Large intestine (tissue), 3 donors: ENCODE measurements at regions not wholly inside any gene's neighbourhood (a gene's known extent, or its start where the extent isn't known, plus 50 kb on each side); places are given as distances from the start of the nearest gene placed in this dataset.

Source experiments
- DNase-seq, 2 donors: peaks; one replicate each; pipeline versions ENCODE4 v3.0.0 to v3.0.0-alpha.2; 2013
- H3K27ac ChIP-seq: one replicate; pipeline ENCODE4 v1.5.1; 2013; ENCODE audit warnings: low read length
- H3K27me3 ChIP-seq: 2 replicates; pipeline ENCODE4 v1.6.1; 2013; ENCODE audit warnings: low read length; ENCODE audit not compliant: control insufficient read depth, insufficient read depth
- H3K36me3 ChIP-seq: 2 replicates; pipeline ENCODE4 v1.6.1; 2013; ENCODE audit warnings: low read length; ENCODE audit not compliant: control insufficient read depth, insufficient read depth
- H3K4me1 ChIP-seq: one replicate; pipeline ENCODE4 v1.6.1; 2013; ENCODE audit warnings: low read length; ENCODE audit not compliant: control insufficient read depth, insufficient read depth
- H3K4me3 ChIP-seq: one replicate; pipeline ENCODE4 v1.5.1; 2013; ENCODE audit warnings: low read length
- H3K9me3 ChIP-seq: one replicate; pipeline ENCODE4 v1.6.1; 2013; ENCODE audit warnings: mild to moderate bottlenecking, low read depth, low read length, moderate library complexity; ENCODE audit not compliant: control insufficient read depth
- WGBS: methylation state at CpG from one replicate; pipeline ENCODE4 v1.1.5; 2013; ENCODE audit warnings: low lambda C conversion rate; ENCODE audit not compliant: insufficient coverage; 5-methylcytosine and 5-hydroxymethylcytosine counted together

DNA sequence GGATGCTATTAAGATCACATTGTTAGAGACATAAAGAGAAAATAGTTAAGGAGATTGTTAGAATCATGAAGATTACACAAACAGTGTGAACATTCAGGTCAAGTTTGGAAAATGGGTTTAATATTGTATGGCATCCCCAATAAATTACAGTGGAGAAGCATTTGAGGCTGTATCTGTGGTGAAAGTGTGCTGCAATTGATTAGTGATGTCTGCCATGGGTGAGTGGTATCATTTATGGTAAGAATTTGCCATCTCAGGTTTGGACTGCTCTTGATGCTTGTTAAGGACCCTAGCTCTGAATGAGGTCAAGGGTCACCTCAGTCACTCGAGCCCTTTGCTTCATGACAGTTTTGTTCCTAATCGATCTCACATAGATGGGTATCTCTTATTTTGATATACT, 265.7 kb upstream of the SRRM4 start:
- WGBS, result no CpG with 5 or more reads among the region's 2 CpGs
- Histone ChIP-seq H3K4me3 (no peak overlapping the region), H3K27ac (no peak overlapping the region), H3K4me1 (no peaks in the 10 kb centered on the region), H3K36me3 (no peaks in the 10 kb centered on the region), H3K9me3 (no peaks in the 10 kb centered on the region), H3K27me3 (no peaks in the 10 kb centered on the region)
- DNase-seq, result no peak

DNA sequence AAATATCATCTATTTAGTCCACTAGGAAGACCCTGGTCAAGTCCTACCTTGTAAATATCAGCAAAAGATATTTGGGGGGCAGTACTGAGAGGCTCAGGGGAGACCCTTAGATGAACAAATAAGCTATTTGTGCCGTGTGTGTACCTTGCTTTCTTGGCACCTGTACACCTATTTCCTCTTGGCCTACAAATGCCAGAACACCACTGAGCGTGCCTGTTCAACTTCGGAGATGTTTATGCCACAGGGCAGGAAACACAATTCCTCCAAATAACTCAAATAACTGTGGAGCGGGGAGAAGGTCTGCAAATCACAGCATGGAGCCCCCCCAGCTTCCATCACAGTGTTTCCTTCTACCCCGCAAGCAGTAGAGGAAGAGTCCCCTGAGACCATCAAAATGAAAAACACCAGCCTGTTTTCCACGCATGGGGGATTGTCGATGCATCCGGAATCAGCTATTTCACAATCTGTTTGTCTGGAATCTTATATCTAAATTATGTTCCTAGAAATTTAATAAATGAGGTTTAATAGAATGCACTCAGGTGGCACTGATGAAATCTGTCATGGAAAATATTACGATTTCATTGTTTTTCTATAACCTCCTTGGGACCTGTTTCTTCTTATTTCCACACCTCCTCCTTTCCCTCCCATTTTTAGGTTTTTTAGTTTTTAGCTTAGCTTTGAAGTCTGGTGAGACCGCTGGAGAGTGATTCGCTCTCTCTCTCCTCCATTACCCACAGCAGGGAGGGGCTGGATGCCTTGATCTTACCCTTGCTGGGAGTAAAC, 254.0 kb upstream of the SRRM4 start:
- H3K27me3 ChIP-seq, result no peaks in the 10 kb centered on the region
- 83% methylated on average over 2 of the region's 11 CpGs for WGBS
- no peak overlapping the region for H3K27ac ChIP-seq
- H3K9me3 ChIP-seq, result no peaks in the 10 kb centered on the region
- no peak overlapping the region for H3K4me3 ChIP-seq
- no peaks in the 10 kb centered on the region for H3K4me1 ChIP-seq
- no peaks in the 10 kb centered on the region for H3K36me3 ChIP-seq
- DNase-seq, result no peak

DNA sequence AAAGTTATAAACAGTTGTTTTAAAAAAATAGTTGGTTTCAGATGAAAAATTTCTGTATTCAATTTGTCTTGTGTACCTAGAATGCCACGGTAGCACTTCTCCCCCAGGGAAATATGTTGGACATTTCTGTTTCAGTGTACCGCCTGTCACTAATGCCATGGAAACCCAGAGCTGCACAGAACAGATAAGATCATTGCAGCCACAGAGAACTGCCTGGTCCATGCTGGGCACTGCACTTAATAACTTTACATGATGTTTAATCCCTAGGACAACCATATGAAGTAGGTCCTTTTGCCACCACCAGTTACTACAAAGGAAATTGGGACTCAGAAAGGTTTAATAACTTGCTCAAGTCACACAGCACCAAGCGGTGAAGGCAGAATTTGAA, 253.4 kb upstream of the SRRM4 start:
- DNase-seq, result no peak
- no peak overlapping the region for H3K4me3 ChIP-seq
- H3K4me1 ChIP-seq, result no peaks in the 10 kb centered on the region
- no CpG with 5 or more reads among the region's 3 CpGs for WGBS
- H3K9me3 ChIP-seq, result no peaks in the 10 kb centered on the region
- H3K27ac ChIP-seq, result no peak overlapping the region
- H3K36me3 ChIP-seq, result no peaks in the 10 kb centered on the region
- no peaks in the 10 kb centered on the region for H3K27me3 ChIP-seq

DNA sequence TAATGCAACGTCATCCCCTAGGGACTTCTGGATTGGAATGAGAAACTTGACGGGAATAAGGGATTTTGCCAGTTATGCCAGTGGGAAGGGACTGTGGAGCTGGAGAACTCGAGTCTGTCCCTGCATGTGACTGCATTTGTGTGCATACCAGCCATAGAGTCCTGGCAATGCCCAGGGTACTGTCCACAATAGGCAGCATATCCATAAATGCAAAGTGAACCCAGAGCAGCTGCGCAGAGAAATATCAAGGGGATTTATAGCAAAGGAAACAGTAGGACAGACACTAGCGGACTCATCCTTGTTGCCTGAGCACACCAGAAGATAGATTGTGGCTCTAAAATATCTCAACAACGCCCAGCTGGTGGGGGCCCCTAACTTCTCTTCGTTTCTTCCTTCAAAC, 247.1 kb upstream of the SRRM4 start:
- Histone ChIP-seq H3K4me3 (no peak overlapping the region), H3K36me3 (no peaks in the 10 kb centered on the region), H3K27ac (no peak overlapping the region), H3K27me3 (no peaks in the 10 kb centered on the region), H3K9me3 (no peaks in the 10 kb centered on the region), H3K4me1 (no peaks in the 10 kb centered on the region)
- DNase-seq, result no peak
- WGBS, result 40% methylated on average over 1 of the region's 7 CpGs

DNA sequence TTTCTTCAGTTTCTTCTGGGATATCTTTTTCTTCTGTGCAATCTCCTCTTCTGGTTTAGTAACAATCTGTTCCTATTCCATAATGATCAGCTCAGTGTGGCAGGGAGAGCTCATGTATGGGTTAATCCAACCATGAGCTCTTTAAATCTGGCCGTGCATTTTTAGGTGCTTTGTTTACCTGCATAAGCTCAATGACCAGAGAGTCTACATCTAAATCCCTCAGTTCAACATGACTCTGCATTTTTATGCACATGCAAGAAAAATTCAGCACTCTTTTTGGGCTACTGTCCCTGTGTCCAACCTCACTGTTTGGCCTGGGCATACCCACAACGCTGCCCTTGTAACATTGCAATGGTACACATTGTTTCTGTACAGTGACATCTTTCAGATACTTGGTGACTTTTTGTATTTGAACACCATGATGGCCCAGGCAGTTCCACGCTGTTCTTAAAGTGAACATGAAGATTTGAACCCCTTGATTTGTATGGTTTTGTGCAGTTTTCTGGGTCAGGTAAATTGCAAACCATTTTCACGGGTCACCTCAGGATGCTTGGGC, 243.3 kb upstream of the SRRM4 start:
- Histone ChIP-seq H3K4me1 (no peaks in the 10 kb centered on the region), H3K27me3 (no peaks in the 10 kb centered on the region), H3K4me3 (no peak overlapping the region), H3K36me3 (no peaks in the 10 kb centered on the region), H3K9me3 (no peaks in the 10 kb centered on the region), H3K27ac (no peak overlapping the region)
- WGBS, result 17% methylated on average over 1 of the region's 4 CpGs
- DNase-seq, result no peak

DNA sequence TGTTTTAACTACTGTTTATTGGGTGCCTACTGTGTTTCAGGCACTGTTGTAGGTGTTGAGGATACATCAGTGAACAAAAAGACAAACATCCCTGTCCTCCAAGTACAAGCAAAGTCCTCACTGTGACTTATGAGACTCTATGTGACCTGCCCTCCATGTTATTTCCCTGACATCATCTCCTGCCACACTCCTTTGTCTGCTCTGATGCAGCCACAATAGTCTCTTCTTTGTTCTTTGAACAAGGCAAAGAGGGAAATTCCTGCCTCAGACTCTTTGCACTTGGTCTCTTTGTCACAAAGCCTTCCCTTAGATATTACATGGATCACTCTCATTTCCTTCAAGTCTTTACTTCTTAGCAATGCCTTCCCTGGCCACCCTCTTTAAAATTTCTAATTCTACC, 240.1 kb upstream of the SRRM4 start:
- H3K9me3 ChIP-seq, result no peaks in the 10 kb centered on the region
- no peaks in the 10 kb centered on the region for H3K27me3 ChIP-seq
- no peaks in the 10 kb centered on the region for H3K36me3 ChIP-seq
- H3K27ac ChIP-seq, result no peak overlapping the region
- no peak overlapping the region for H3K4me3 ChIP-seq
- DNase-seq, result no peak
- H3K4me1 ChIP-seq, result no peaks in the 10 kb centered on the region

DNA sequence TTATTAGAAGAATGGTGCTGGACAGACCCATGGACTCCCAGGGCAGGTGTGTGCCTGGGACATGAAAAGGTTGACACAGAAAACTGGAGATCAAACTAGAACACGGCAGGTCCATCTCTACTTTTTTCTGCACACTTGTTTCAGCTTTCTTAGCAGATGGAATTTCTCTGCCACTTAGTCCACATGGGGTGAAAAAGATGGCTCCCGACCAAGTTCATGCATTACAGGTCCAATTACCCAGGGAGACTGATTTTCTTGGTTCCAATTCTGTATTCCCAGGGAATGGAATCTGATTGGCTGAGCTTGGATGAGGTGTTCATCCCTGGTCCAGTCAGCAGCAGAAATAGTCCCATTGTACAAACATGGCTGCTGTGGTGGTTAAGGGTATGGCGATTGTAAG, 238.9 kb upstream of the SRRM4 start:
- H3K36me3 ChIP-seq, result no peaks in the 10 kb centered on the region
- no peaks in the 10 kb centered on the region for H3K4me1 ChIP-seq
- H3K27ac ChIP-seq, result no peak overlapping the region
- H3K9me3 ChIP-seq, result no peaks in the 10 kb centered on the region
- H3K27me3 ChIP-seq, result no peaks in the 10 kb centered on the region
- no peak for DNase-seq
- 100% methylated on average over 1 of the region's 3 CpGs for WGBS
- H3K4me3 ChIP-seq, result no peak overlapping the region

DNA sequence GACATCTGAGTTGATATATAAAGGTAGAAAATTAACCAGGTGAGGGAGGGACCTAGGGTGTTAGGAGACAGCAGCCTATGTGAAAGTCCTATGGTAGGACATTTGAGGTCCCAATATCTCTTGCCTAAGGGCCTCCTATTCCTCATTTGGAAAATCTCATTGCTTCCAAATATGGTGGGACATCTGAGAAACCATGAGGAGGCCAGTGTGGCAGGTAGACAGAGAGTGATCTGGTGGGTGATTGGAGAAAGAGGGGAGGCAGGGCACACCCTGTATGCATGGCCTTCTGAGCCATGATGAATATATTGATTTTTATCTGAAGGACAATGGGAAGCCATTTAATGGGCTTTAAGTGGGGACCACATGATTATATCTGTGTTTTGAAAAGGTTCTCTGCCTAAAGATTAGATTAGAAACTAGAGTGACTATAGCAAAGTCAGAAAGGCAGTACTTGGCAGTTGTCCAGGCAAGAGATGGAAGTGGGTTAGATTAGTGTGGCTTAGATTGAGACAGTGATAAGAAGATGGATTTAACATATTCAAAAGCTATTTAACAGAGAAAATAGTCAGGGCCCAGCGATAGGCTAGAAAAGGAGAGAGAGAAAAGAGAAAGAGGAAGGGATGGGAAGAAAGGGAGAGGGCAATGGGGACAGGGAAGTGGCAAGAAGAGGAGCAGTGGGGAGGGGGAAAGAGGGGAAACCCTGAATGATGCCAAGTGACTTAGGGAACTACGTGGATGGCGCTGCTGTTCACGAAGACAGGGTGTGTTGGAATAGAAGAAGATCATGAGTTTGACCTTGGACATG, 237.2 kb upstream of the SRRM4 start:
- H3K36me3 ChIP-seq, result no peaks in the 10 kb centered on the region
- no peaks in the 10 kb centered on the region for H3K4me1 ChIP-seq
- no peak overlapping the region for H3K4me3 ChIP-seq
- 78% methylated on average over 1 of the region's 4 CpGs for WGBS
- H3K27ac ChIP-seq, result no peak overlapping the region
- no peaks in the 10 kb centered on the region for H3K9me3 ChIP-seq
- H3K27me3 ChIP-seq, result no peaks in the 10 kb centered on the region
- DNase-seq, result no peak

DNA sequence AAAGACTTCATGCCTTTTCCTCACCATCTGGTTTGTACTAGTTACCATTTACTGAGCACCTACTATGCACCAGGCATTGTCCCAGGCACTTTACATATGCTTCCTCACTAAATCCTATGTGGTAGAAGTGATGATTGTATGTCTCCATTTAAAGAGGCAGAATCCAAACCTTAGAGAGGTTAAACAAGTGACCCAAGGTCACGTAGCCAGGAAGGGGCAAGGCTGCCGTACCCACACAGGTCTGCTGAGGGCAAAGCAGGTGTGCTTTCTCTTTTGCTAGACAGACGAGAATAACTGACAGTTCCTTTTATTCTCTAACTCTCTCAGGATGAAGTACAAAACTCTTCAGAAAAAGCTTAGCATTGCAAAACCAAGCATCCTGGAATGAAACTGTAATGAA, 235.2 kb upstream of the SRRM4 start:
- Histone ChIP-seq H3K36me3 (no peaks in the 10 kb centered on the region), H3K27ac (no peak overlapping the region), H3K9me3 (no peaks in the 10 kb centered on the region), H3K4me3 (no peak overlapping the region), H3K4me1 (no peaks in the 10 kb centered on the region), H3K27me3 (no peaks in the 10 kb centered on the region)
- no peak for DNase-seq
- WGBS, result 100% methylated on average over 1 of the region's 3 CpGs

DNA sequence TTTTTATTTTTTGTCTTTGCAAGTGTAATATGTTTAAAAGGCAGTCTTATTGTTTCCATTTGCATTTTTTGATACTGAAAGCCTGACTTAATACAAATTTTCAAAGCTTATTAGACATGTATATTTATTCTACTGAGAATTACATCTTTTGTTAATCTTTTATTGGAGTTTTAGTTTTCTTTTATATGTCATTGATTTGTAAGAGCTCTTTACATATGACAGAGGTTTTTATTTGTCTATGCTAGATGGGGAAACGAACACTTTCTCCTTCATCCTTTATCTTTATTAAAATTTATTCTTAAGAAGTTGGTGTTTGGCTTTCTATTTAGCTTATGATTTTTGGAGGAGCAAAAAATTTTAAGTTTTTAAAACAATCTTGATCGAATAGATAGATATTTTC, 234.4 kb upstream of the SRRM4 start:
- no peaks in the 10 kb centered on the region for H3K9me3 ChIP-seq
- H3K4me1 ChIP-seq, result no peaks in the 10 kb centered on the region
- H3K36me3 ChIP-seq, result no peaks in the 10 kb centered on the region
- DNase-seq, result no peak
- no peaks in the 10 kb centered on the region for H3K27me3 ChIP-seq
- WGBS, result 85% methylated on average over 2 of the region's 2 CpGs
- H3K27ac ChIP-seq, result no peak overlapping the region
- H3K4me3 ChIP-seq, result no peak overlapping the region
